ENCODE measurements at regions not wholly inside any gene's neighbourhood (a gene's known extent, or its start where the extent isn't known, plus 50 kb on each side); places are given as distances from the start of the nearest gene placed in this dataset.

- Histone ChIP-seq H3K27ac (no peak overlapping the region), H3K4me3 (no peak overlapping the region)
- TF ChIP-seq CTCF (IDR thresholded peaks at IDR 0.05), result no peak
- DNase-seq (ENCODE audit: low spot score), result peak; percentile 38
Observed at GRCh38 chr10:131698986-131699385, 201.8 kb upstream of the PPP2R2D start.

GRCh38 chr10:131700032-131700431 lies 200.8 kb upstream of the PPP2R2D start:
- Histone ChIP-seq H3K4me3 (no peak overlapping the region), H3K27ac (no peak overlapping the region)
- DNase-seq (ENCODE audit: low spot score), result no peak
- no peak for TF ChIP-seq CTCF (IDR thresholded peaks at IDR 0.05)

DNA sequence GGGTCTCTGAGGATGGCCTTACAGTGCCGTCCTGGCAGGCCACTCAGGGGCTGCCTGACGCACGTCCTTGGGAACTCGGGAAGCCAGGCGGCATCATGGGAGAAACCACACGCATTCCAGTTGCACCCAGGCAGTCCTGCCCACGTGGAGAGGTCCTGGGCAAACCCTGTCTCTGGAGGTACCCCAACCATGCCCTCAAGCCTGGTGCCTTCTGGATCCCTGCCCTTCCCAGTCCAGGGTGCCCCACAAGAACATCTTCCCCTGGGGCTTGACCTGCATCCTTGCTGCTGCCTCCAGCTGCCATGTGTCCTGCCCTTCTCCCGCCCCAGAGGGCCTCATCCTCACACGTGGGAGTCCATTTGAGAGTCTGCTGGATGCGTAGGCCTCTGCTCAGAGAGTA lies 200.3 kb upstream of the PPP2R2D start:
- no peak overlapping the region for H3K27ac ChIP-seq
- peak; percentile 57 for DNase-seq (ENCODE audit: low spot score)
- H3K4me3 ChIP-seq, result no peak overlapping the region
- TF ChIP-seq CTCF (IDR thresholded peaks at IDR 0.05), result no peak

DNA sequence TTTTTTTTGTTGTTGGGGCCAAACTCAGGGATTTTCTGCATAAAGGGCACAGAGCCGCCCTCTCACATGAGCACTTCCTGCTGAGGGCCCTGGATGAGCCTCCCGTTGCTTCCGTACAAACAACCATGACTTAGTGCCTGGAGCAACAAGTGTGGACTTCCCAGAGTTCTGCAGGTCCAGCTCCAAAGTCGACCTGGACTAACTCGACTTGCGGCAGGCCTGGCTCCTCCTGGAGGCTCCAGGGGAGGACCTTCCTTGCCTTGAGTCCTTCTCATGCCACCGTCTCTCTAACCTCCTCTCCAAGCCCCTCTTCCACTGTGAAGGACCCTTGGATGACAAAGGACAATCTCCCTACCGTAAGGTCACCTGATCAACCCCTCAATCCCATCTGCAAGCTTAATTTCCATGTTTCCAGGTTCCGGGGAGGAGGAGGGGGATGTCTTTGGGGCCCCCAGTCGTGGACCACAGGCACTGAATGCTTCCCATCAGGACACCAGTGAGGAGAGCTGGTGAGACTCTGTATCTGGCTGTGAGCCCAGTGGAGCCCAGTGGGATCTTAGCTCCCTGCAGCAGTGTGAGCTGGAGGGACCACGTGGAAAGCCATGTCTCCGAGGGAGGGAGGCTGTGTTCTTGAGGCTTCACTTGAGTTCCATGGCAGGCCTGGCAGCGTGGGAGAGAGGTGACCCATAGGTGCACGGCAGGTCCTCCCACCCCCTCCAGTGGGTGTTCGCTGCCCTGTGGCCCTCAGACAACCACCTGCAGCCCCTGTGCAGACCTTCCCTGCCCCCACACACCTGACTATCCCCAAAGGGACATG lies 199.5 kb upstream of the PPP2R2D start:
- Histone ChIP-seq H3K27ac (no peak overlapping the region), H3K4me3 (no peak overlapping the region)
- peak; percentile 52 for DNase-seq (ENCODE audit: low spot score)
- TF ChIP-seq CTCF (IDR thresholded peaks at IDR 0.05), result no peak

GRCh38 chr10:131702531-131703356 lies 198.1 kb upstream of the PPP2R2D start:
- Histone ChIP-seq H3K27ac (no peak overlapping the region), H3K4me3 (no peak overlapping the region)
- peak; percentile 35 for DNase-seq (ENCODE audit: low spot score)
- no peak for TF ChIP-seq CTCF (IDR thresholded peaks at IDR 0.05)

DNA sequence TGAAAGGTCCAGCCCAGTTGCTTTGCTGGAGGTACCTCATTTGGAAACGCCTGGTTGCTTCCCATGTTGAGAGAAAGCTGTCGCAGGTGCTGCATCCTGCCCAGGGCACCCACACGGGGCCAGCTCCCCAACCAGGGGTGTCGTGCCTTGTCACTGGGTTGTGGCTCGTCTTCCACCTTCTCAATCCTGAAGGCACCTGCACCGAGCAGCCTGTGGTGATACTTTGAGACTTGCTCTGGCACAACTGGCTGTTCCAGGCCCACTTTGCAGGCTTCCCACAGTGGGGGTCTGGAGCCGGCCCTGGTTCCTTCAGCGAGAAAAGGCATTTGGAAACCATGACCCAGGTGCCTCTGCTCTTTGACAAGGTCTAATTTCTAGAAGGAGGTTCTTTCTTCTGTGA lies 197.3 kb upstream of the PPP2R2D start:
- peak; percentile 21 for DNase-seq (ENCODE audit: low spot score)
- Histone ChIP-seq H3K27ac (no peak overlapping the region), H3K4me3 (no peak overlapping the region)
- TF ChIP-seq CTCF (IDR thresholded peaks at IDR 0.05), result no peak
